H54 (cell line): ENCODE measurements at regions not wholly inside any gene's neighbourhood (a gene's known extent, or its start where the extent isn't known, plus 50 kb on each side); places are given as distances from the start of the nearest gene placed in this dataset.

ENCODE experiments used
- DNase-seq: peaks from one replicate; pipeline ENCODE4 v3.0.0; 2011; ENCODE audit warnings: low spot score, mixed read lengths; ENCODE audit not compliant: insufficient read length
- FAIRE-seq: peaks from 3 replicates; lab custom pipeline; 2011; peaks lifted over from hg19 to GRCh38; lab: Jason Lieb, UNC
- POLR2A ChIP-seq: IDR thresholded peaks from 2 replicates; pipeline ENCODE4 v1.6.1; 2011; ENCODE audit warnings: low read depth, mild to moderate bottlenecking, low read length

- no peak for TF ChIP-seq POLR2A
- FAIRE-seq (no peak), DNase-seq (no peak)
Observed at GRCh38 chr3:87361956-87362355, 85.6 kb upstream of the POU1F1 start.

GRCh38 chr3:87361271-87361670, 84.9 kb upstream of the POU1F1 start:
- no peak for TF ChIP-seq POLR2A
- FAIRE-seq (no peak), DNase-seq (no peak)

GRCh38 chr3:87359826-87360225, 83.4 kb upstream of the POU1F1 start:
- DNase-seq (no peak), FAIRE-seq (no peak)
- no peak for TF ChIP-seq POLR2A

GRCh38 chr3:87359025-87359424, 82.6 kb upstream of the POU1F1 start:
- DNase-seq: no peak
- no peak for FAIRE-seq
- no peak for TF ChIP-seq POLR2A

- FAIRE-seq (no peak), DNase-seq (no peak)
- TF ChIP-seq POLR2A: no peak
Observed at GRCh38 chr3:87358066-87358465, 81.7 kb upstream of the POU1F1 start.

- no peak for TF ChIP-seq POLR2A
- DNase-seq: no peak
- FAIRE-seq: no peak
Observed at GRCh38 chr3:87354398-87354797, 78.0 kb upstream of the POU1F1 start.

GRCh38 chr3:87351937-87352336, 75.6 kb upstream of the POU1F1 start:
- DNase-seq (no peak), FAIRE-seq (no peak)
- TF ChIP-seq POLR2A: no peak

GRCh38 chr3:87350367-87351199, 74.2 kb upstream of the POU1F1 start:
- FAIRE-seq: peak; percentile 88
- TF ChIP-seq POLR2A: no peak
- no peak for DNase-seq

GRCh38 chr3:87349833-87350232, 73.4 kb upstream of the POU1F1 start:
- TF ChIP-seq POLR2A: no peak
- DNase-seq (no peak), FAIRE-seq (no peak)

- no peak for TF ChIP-seq POLR2A
- no peak for FAIRE-seq
- no peak for DNase-seq
Observed at GRCh38 chr3:87336761-87337160, 60.4 kb upstream of the POU1F1 start.

GRCh38 chr3:87335931-87336330, 59.5 kb upstream of the POU1F1 start:
- no peak for FAIRE-seq

GRCh38 chr3:87333393-87333892, 57.1 kb upstream of the POU1F1 start:
- FAIRE-seq (peak; percentile 99), DNase-seq (peak; percentile 34)
- TF ChIP-seq POLR2A: no peak

More at GRCh38 chr3:87335931-87336330, 59.5 kb upstream of the POU1F1 start:
- no peak for DNase-seq
- no peak for TF ChIP-seq POLR2A

- TF ChIP-seq POLR2A: no peak
- FAIRE-seq: no peak
Observed at GRCh38 chr3:87332789-87333188, 56.4 kb upstream of the POU1F1 start.

GRCh38 chr3:87329065-87329464, 52.7 kb upstream of the POU1F1 start:
- TF ChIP-seq POLR2A: no peak
- DNase-seq (no peak), FAIRE-seq (no peak)

More at GRCh38 chr3:87332789-87333188, 56.4 kb upstream of the POU1F1 start:
- DNase-seq: no peak
